ENCODE measurements at regions not wholly inside any gene's neighbourhood (a gene's known extent, or its start where the extent isn't known, plus 50 kb on each side); places are given as distances from the start of the nearest gene placed in this dataset.

- TF ChIP-seq CTCF (IDR thresholded peaks at IDR 0.05): peak; percentile 63 to 93 (median 86)
- no peak for TF ChIP-seq POLR2A (IDR thresholded peaks at IDR 0.05)
Observed at GRCh38 chr5:174311531-174312269, 266.2 kb downstream of the NSG2 start.

All from body of pancreas (tissue), 4 donors.